Right lobe of liver (tissue), 6 donors: ENCODE measurements at regions not wholly inside any gene's neighbourhood (a gene's known extent, or its start where the extent isn't known, plus 50 kb on each side); places are given as distances from the start of the nearest gene placed in this dataset.

Experiments used
- ATAC-seq, 4 donors: fragments of 200-7000 bp; cut with Tn5 transposase; one replicate each; pipeline ENCODE4 v1.9.1; 2020; ENCODE audit warnings: mild to moderate bottlenecking in 4 of 4, moderate library complexity in 4 of 4
- DNase-seq, 3 donors: peaks; one replicate each; pipeline ENCODE4 v3.0.0-alpha.2; 2020
- H3K27ac ChIP-seq, 3 donors: fragments of 200-600 bp; one replicate each; pipeline ENCODE4 v1.8.0; 2022
- H3K27me3 ChIP-seq, 2 donors: fragments of 200-600 bp; one replicate each; pipeline ENCODE4 v1.8.0; 2022
- H3K36me3 ChIP-seq, 4 donors: fragments of 200-600 bp; sonication (generic) in 1 of 4; one replicate each; pipeline versions ENCODE4 v1.5.1 to v1.8.0; 2017 to 2022; ENCODE audit warnings: control low read depth in 1 of 4
- H3K4me1 ChIP-seq, 4 donors: fragments of 200-600 bp; sonication (generic) in 1 of 4; one replicate each; pipeline versions ENCODE4 v1.5.1 to v1.8.0; 2017 to 2022; ENCODE audit warnings: control low read depth in 1 of 4
- H3K4me3 ChIP-seq, 3 donors: fragments of 200-600 bp; one replicate each; pipeline ENCODE4 v1.8.0; 2022
- H3K9me3 ChIP-seq, 4 donors: fragments of 200-600 bp; sonication (generic) in 1 of 4; one replicate each; pipeline versions ENCODE4 v1.5.1 to v1.8.0; 2017 to 2022; ENCODE audit warnings: control low read depth in 1 of 4
- CTCF ChIP-seq, 4 donors: fragments of 200-600 bp in 3 of 4; fragments of 450-650 bp in 1 of 4; IDR thresholded peaks; one replicate each; pipeline versions ENCODE4 v1.5.1 to v1.8.0; 2016 to 2022; ENCODE audit warnings: antibody characterized with exemption in 4 of 4, mild to moderate bottlenecking in 2 of 4
- POLR2A ChIP-seq: fragments of 450-650 bp; IDR thresholded peaks from one replicate; pipeline ENCODE4 v1.6.1; 2017; ENCODE audit warnings: antibody characterized with exemption, mild to moderate bottlenecking
- WGBS: methylation state at CpG from one replicate; pipeline ENCODE4 v1.1.6; 2018; ENCODE audit warnings: low coverage, low lambda C conversion rate; ENCODE audit not compliant: insufficient coverage; ENCODE audit errors: missing lambda C conversion rate; 5-methylcytosine and 5-hydroxymethylcytosine counted together
- intact Hi-C, 2 donors: fragments of 100-400 bp; cut with DNase I; formaldehyde crosslinking; loops; one replicate each; pipeline versions ENCODE4 v1.11.2 to v1.14.1; 2022
- donor health status: DM: no; HTN: yes; CAD: no.
- donor health status: DM: no; HTN: no; CAD: no.
- donor health status: DM: no; HTN: no; CAD: no.
- donor health status: DM: no; HTN: yes; CAD: no.
- donor health status: DM: no; HTN: yes; CAD: no.

GRCh38 chrX:39648548-39649254 is 449.1 kb downstream of the BCOR start:
- intact Hi-C loops, result no loop called here
- Histone ChIP-seq H3K36me3 (no peaks in the 10 kb centered on the region), H3K4me1 (no peaks in the 10 kb centered on the region), H3K9me3 (no peaks in the 10 kb centered on the region), H3K4me3 (no peak overlapping the region), H3K27ac (no peak overlapping the region), H3K27me3 (no peaks in the 10 kb centered on the region)
- no peak for DNase-seq
- 75% methylated on average over 6 of the region's 6 CpGs for whole genome bisulfite sequencing
- ATAC-seq, result no peak
- no peak for TF ChIP-seq CTCF (IDR thresholded peaks at IDR 0.05)
- TF ChIP-seq POLR2A, result no peak

GRCh38 chrX:39650768-39651347 is 446.9 kb downstream of the BCOR start:
- no peaks in the 10 kb centered on the region for H3K36me3 ChIP-seq
- WGBS, result 49% methylated on average over 8 of the region's 12 CpGs
- DNase-seq, result no peak
- no peak for ATAC-seq
- no peak overlapping the region for H3K27ac ChIP-seq
- no peak overlapping the region for H3K4me3 ChIP-seq
- no peaks in the 10 kb centered on the region for H3K4me1 ChIP-seq
- H3K27me3 ChIP-seq, result no peaks in the 10 kb centered on the region
- no peaks in the 10 kb centered on the region for H3K9me3 ChIP-seq
- intact Hi-C loops, result no loop called here
- TF ChIP-seq POLR2A, result no peak
- no peak for TF ChIP-seq CTCF (IDR thresholded peaks at IDR 0.05)

- Histone ChIP-seq H3K27ac (no peak overlapping the region), H3K27me3 (no peaks in the 10 kb centered on the region), H3K9me3 (no peaks in the 10 kb centered on the region), H3K4me3 (no peak overlapping the region), H3K4me1 (no peaks in the 10 kb centered on the region), H3K36me3 (no peaks in the 10 kb centered on the region)
- DNase-seq, result peak in 1 of 3 donors; percentile 45
- 31% methylated on average over 3 of the region's 5 CpGs for WGBS
- TF ChIP-seq CTCF (IDR thresholded peaks at IDR 0.05) (peak; percentile 41 to 61 (median 48)), POLR2A (no peak)
- intact Hi-C loops, result no loop called here
- ATAC-seq, result peak; percentile 42 to 63 (median 62)
These were observed 445.4 kb downstream of the BCOR start for GRCh38 chrX:39652336-39652735.

GRCh38 chrX:39653691-39654090 is 444.1 kb downstream of the BCOR start:
- no peak for DNase-seq
- Histone ChIP-seq H3K4me1 (no peaks in the 10 kb centered on the region), H3K36me3 (no peaks in the 10 kb centered on the region), H3K9me3 (no peaks in the 10 kb centered on the region), H3K27me3 (no peaks in the 10 kb centered on the region), H3K27ac (no peak overlapping the region), H3K4me3 (no peak overlapping the region)
- 41% methylated on average over 10 of the region's 10 CpGs for WGBS
- no peak for ATAC-seq
- intact Hi-C loops, result no loop called here
- TF ChIP-seq POLR2A (no peak), CTCF (IDR thresholded peaks at IDR 0.05) (no peak)
